DOHH2 (cell line): ENCODE measurements at regions not wholly inside any gene's neighbourhood (a gene's known extent, or its start where the extent isn't known, plus 50 kb on each side); places are given as distances from the start of the nearest gene placed in this dataset.

Source experiments
- H3F3A ChIP-seq: fragments of 200-600 bp; sonication (generic), shearing (Covaris generic); 2 replicates; pipeline ENCODE4 v1.6.0; 2016; ENCODE audit warnings: antibody characterized with exemption, mild to moderate bottlenecking; ENCODE audit not compliant: control insufficient read depth, insufficient read depth
- H3K27ac ChIP-seq: fragments of 200-600 bp; sonication (generic); 2 replicates; pipeline ENCODE4 v1.5.1; 2014; ENCODE audit warnings: low read depth, mild to moderate bottlenecking, low read length, moderate library complexity
- H3K27me3 ChIP-seq: fragments of 200-600 bp; sonication (generic); 2 replicates; pipeline ENCODE4 v1.6.1; 2014; ENCODE audit warnings: mild to moderate bottlenecking, low read length, mixed read lengths; ENCODE audit not compliant: control insufficient read depth
- H3K36me3 ChIP-seq: fragments of 200-600 bp; sonication (generic); 2 replicates; pipeline ENCODE4 v1.6.1; 2014; ENCODE audit warnings: mild to moderate bottlenecking, low read length, moderate library complexity, mixed read lengths; ENCODE audit not compliant: control insufficient read depth
- H3K4me1 ChIP-seq: fragments of 200-600 bp; sonication (generic); 2 replicates; pipeline ENCODE4 v1.6.1; 2014; ENCODE audit warnings: mild to moderate bottlenecking, low read length, mixed read lengths; ENCODE audit not compliant: control insufficient read depth
- H3K4me2 ChIP-seq: fragments of 200-600 bp; sonication (generic); 2 replicates; pipeline ENCODE4 v1.6.0; 2014; ENCODE audit warnings: mild to moderate bottlenecking, low read length, moderate library complexity
- H3K4me3 ChIP-seq: fragments of 200-600 bp; sonication (generic); 2 replicates; pipeline ENCODE4 v1.5.1; 2014; ENCODE audit warnings: mild to moderate bottlenecking, low read length, mixed read lengths
- H3K79me2 ChIP-seq: fragments of 200-600 bp; sonication (generic); 2 replicates; pipeline ENCODE4 v1.6.1; 2014; ENCODE audit warnings: mild to moderate bottlenecking, low read length, mixed read lengths; ENCODE audit not compliant: control insufficient read depth
- H3K9me2 ChIP-seq: fragments of 200-600 bp; sonication (generic); replicated peaks from 2 replicates; pipeline ENCODE4 v1.6.1; 2014; ENCODE audit warnings: mild to moderate bottlenecking, low read length, mixed read lengths; ENCODE audit not compliant: control insufficient read depth
- H3K9me3 ChIP-seq: fragments of 200-600 bp; sonication (generic); 2 replicates; pipeline ENCODE4 v1.6.1; 2014; ENCODE audit warnings: antibody characterized with exemption, low read length, mixed read lengths; ENCODE audit not compliant: control insufficient read depth, insufficient read depth
- H4K20me1 ChIP-seq: fragments of 200-600 bp; sonication (generic); 2 replicates; pipeline ENCODE4 v1.6.0; 2014; ENCODE audit warnings: low read depth, mild to moderate bottlenecking, antibody characterized with exemption, low read length, moderate library complexity; ENCODE audit not compliant: control insufficient read depth, insufficient read depth
- CTCF ChIP-seq: fragments of 200-600 bp; sonication (generic); IDR thresholded peaks from one replicate; pipeline ENCODE4 v1.5.1; 2014; ENCODE audit warnings: antibody characterized with exemption, mild to moderate bottlenecking, low read depth, low read length; ENCODE audit not compliant: poor library complexity, severe bottlenecking
- EZH2phosphoT487 ChIP-seq: fragments of 200-600 bp; sonication (generic); IDR thresholded peaks from 2 replicates; pipeline ENCODE4 v1.6.1; 2017; ENCODE audit warnings: borderline replicate concordance, mild to moderate bottlenecking, antibody characterized with exemption, low read length, moderate library complexity, mixed read lengths

- no peaks in the 10 kb centered on the region for H4K20me1 ChIP-seq
- no peaks in the 10 kb centered on the region for H3K9me3 ChIP-seq
- no peaks in the 10 kb centered on the region for H3K4me1 ChIP-seq
- no peak overlapping the region for H3K4me2 ChIP-seq
- no peaks in the 10 kb centered on the region for H3K9me2 ChIP-seq
- H3K36me3 ChIP-seq, result no peaks in the 10 kb centered on the region
- H3K27ac ChIP-seq, result no peak overlapping the region
- H3K4me3 ChIP-seq, result no peak overlapping the region
- no peaks in the 10 kb centered on the region for H3F3A ChIP-seq
- TF ChIP-seq EZH2phosphoT487, result no peak
- TF ChIP-seq CTCF, result no peak
- H3K27me3 ChIP-seq, result no peaks in the 10 kb centered on the region
- H3K79me2 ChIP-seq, result no peaks in the 10 kb centered on the region
Measured at GRCh38 chr9:7246917-7247522, 489.2 kb downstream of the KDM4C start.

GRCh38 chr9:7245976-7246580 lies 488.3 kb downstream of the KDM4C start:
- no peaks in the 10 kb centered on the region for H3K9me2 ChIP-seq
- TF ChIP-seq EZH2phosphoT487 (no peak), CTCF (no peak)
- H3K27ac ChIP-seq, result no peak overlapping the region
- H3K4me2 ChIP-seq, result no peak overlapping the region
- no peaks in the 10 kb centered on the region for H3K36me3 ChIP-seq
- H3F3A ChIP-seq, result no peaks in the 10 kb centered on the region
- H3K4me1 ChIP-seq, result no peaks in the 10 kb centered on the region
- no peaks in the 10 kb centered on the region for H3K27me3 ChIP-seq
- H3K9me3 ChIP-seq, result no peaks in the 10 kb centered on the region
- H3K79me2 ChIP-seq, result no peaks in the 10 kb centered on the region
- H3K4me3 ChIP-seq, result no peak overlapping the region
- no peaks in the 10 kb centered on the region for H4K20me1 ChIP-seq

GRCh38 chr9:7243838-7244237 lies 486.1 kb downstream of the KDM4C start:
- Histone ChIP-seq H3K27me3 (no peaks in the 10 kb centered on the region), H3F3A (no peaks in the 10 kb centered on the region), H3K4me2 (no peak overlapping the region), H3K79me2 (no peaks in the 10 kb centered on the region), H3K4me3 (no peak overlapping the region), H3K36me3 (no peaks in the 10 kb centered on the region), H4K20me1 (no peaks in the 10 kb centered on the region), H3K4me1 (no peaks in the 10 kb centered on the region), H3K27ac (no peak overlapping the region), H3K9me2 (no peaks in the 10 kb centered on the region), H3K9me3 (no peaks in the 10 kb centered on the region)
- TF ChIP-seq EZH2phosphoT487 (no peak), CTCF (no peak)
